ENCODE measurements at regions not wholly inside any gene's neighbourhood (a gene's known extent, or its start where the extent isn't known, plus 50 kb on each side); places are given as distances from the start of the nearest gene placed in this dataset.

DNA sequence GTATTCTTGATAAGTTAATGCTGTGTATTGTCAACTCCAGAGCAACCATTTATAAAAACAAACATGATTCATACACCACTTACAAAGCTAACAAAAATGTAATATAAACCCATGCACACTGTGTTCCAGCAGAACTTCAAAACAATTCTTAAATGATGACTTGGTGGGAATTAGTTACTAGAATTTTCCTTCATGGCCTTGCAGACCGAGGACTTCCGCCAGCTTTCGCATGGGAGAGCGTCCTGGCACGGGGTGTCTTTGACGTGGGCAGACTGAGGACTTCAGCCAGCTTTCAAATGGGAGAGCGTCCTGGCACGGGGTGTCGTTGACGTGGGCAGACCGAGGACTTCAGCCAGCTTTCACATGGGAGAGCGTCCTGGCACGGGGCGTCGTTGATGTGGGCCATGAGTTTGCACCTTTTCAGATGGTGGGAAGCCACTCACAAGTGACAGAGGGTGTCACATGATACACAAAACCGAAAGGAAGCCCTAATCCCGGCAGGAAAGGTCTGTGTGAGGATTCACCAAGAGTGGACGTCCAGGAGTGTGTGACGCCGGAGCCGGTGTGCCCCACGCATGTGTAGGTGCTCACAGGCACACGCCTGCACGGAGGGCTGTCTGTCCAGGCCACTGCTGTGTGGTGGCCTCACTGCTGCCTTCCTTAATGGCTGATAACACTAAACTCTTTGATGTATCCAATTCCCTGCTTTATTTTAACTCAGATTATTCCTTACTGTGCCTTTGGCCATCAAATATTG, 211.3 kb upstream of the IRX4 start:
- TF ChIP-seq, protein P1, sequence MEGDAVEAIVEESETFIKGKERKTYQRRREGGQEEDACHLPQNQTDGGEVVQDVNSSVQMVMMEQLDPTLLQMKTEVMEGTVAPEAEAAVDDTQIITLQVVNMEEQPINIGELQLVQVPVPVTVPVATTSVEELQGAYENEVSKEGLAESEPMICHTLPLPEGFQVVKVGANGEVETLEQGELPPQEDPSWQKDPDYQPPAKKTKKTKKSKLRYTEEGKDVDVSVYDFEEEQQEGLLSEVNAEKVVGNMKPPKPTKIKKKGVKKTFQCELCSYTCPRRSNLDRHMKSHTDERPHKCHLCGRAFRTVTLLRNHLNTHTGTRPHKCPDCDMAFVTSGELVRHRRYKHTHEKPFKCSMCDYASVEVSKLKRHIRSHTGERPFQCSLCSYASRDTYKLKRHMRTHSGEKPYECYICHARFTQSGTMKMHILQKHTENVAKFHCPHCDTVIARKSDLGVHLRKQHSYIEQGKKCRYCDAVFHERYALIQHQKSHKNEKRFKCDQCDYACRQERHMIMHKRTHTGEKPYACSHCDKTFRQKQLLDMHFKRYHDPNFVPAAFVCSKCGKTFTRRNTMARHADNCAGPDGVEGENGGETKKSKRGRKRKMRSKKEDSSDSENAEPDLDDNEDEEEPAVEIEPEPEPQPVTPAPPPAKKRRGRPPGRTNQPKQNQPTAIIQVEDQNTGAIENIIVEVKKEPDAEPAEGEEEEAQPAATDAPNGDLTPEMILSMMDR (IDR thresholded peaks at IDR 0.05; ENCODE audit: low read depth, low read length, poor library complexity, severe bottlenecking): no peak
- TF ChIP-seq EZH2phosphoT487 (IDR thresholded peaks at IDR 0.05; ENCODE audit: borderline replicate concordance, low read length): no peak

Measured in DOHH2 (cell line).